Stomach smooth muscle (tissue), 2 donors: ENCODE measurements at regions not wholly inside any gene's neighbourhood (a gene's known extent, or its start where the extent isn't known, plus 50 kb on each side); places are given as distances from the start of the nearest gene placed in this dataset.

Experiments used
- H3K27ac ChIP-seq: one replicate; pipeline ENCODE4 v1.7.0; 2013; ENCODE audit warnings: mild to moderate bottlenecking, low read length, inconsistent platforms
- H3K27me3 ChIP-seq, 2 donors: one replicate each; pipeline ENCODE4 v1.7.0; 2013; ENCODE audit warnings: low read length in 2 of 2; ENCODE audit not compliant: insufficient read depth in 2 of 2, control insufficient read depth in 1 of 2
- H3K36me3 ChIP-seq, 2 donors: one replicate each; pipeline ENCODE4 v1.7.0; 2013; ENCODE audit warnings: low read length in 2 of 2; ENCODE audit not compliant: control insufficient read depth in 2 of 2, insufficient read depth in 2 of 2
- H3K4me1 ChIP-seq: one replicate; pipeline ENCODE4 v1.7.0; 2013; ENCODE audit warnings: low read length; ENCODE audit not compliant: control insufficient read depth, insufficient read depth
- H3K4me3 ChIP-seq, 2 donors: one replicate each; pipeline ENCODE4 v1.7.0; 2013; ENCODE audit warnings: low read length in 2 of 2
- H3K9ac ChIP-seq, 2 donors: one replicate each; pipeline ENCODE4 v1.7.0; 2013; ENCODE audit warnings: low read length in 2 of 2, mild to moderate bottlenecking in 1 of 2
- H3K9me3 ChIP-seq, 2 donors: one replicate each; pipeline ENCODE4 v1.7.0; 2013; ENCODE audit warnings: low read length in 2 of 2; ENCODE audit not compliant: control insufficient read depth in 2 of 2
- donor health status: healthy.
- donor health status: Pancreatic carcinoma.

- no peaks in the 10 kb centered on the region for H3K4me1 ChIP-seq
Measured at GRCh38 chr18:997499-997898, 92.8 kb downstream of the ADCYAP1 start.

GRCh38 chr18:998936-999335, 94.3 kb downstream of the ADCYAP1 start:
- no peaks in the 10 kb centered on the region for H3K4me1 ChIP-seq
- H3K36me3 ChIP-seq, result no peaks in the 10 kb centered on the region
- no peak overlapping the region for H3K4me3 ChIP-seq
- no peaks in the 10 kb centered on the region for H3K27me3 ChIP-seq
- no peak overlapping the region for H3K9ac ChIP-seq
- H3K9me3 ChIP-seq, result peaks cover 3% of the 10 kb centered on the region in 2 donors
- H3K27ac ChIP-seq, result no peak overlapping the region

More at GRCh38 chr18:997499-997898, 92.8 kb downstream of the ADCYAP1 start:
- H3K9ac ChIP-seq, result no peak overlapping the region
- H3K36me3 ChIP-seq, result no peaks in the 10 kb centered on the region
- no peak overlapping the region for H3K27ac ChIP-seq
- peaks cover 0 to 5% of the 10 kb centered on the region in 2 donors for H3K9me3 ChIP-seq
- no peaks in the 10 kb centered on the region for H3K27me3 ChIP-seq
- H3K4me3 ChIP-seq, result no peak overlapping the region

- no peaks in the 10 kb centered on the region for H3K4me1 ChIP-seq
- no peak overlapping the region for H3K27ac ChIP-seq
- no peak overlapping the region for H3K4me3 ChIP-seq
- no peaks in the 10 kb centered on the region for H3K27me3 ChIP-seq
- no peaks in the 10 kb centered on the region for H3K36me3 ChIP-seq
- no peak overlapping the region for H3K9ac ChIP-seq
- H3K9me3 ChIP-seq, result peaks cover 3 to 6% of the 10 kb centered on the region in 2 donors
Measured at GRCh38 chr18:1002653-1003178, 98.0 kb downstream of the ADCYAP1 start.

- no peak overlapping the region for H3K9ac ChIP-seq
- H3K9me3 ChIP-seq, result peaks cover 3 to 6% of the 10 kb centered on the region in 2 donors
- H3K27ac ChIP-seq, result no peak overlapping the region
- no peaks in the 10 kb centered on the region for H3K4me1 ChIP-seq
- H3K4me3 ChIP-seq, result no peak overlapping the region
- H3K36me3 ChIP-seq, result no peaks in the 10 kb centered on the region
- no peaks in the 10 kb centered on the region for H3K27me3 ChIP-seq
Measured at GRCh38 chr18:1003499-1003898, 98.8 kb downstream of the ADCYAP1 start.

- Histone ChIP-seq H3K27me3 (no peaks in the 10 kb centered on the region), H3K9me3 (peaks cover 3 to 6% of the 10 kb centered on the region in 2 donors), H3K27ac (no peak overlapping the region), H3K4me3 (no peak overlapping the region), H3K36me3 (no peaks in the 10 kb centered on the region), H3K4me1 (no peaks in the 10 kb centered on the region), H3K9ac (no peak overlapping the region)
Measured at GRCh38 chr18:1006304-1006703, 101.6 kb downstream of the ADCYAP1 start.

- Histone ChIP-seq H3K36me3 (no peaks in the 10 kb centered on the region), H3K4me1 (no peaks in the 10 kb centered on the region), H3K9me3 (peaks cover 3 to 6% of the 10 kb centered on the region in 2 donors), H3K4me3 (no peak overlapping the region), H3K9ac (no peak overlapping the region), H3K27me3 (no peaks in the 10 kb centered on the region), H3K27ac (no peak overlapping the region)
Measured at GRCh38 chr18:1006965-1007364, 102.3 kb downstream of the ADCYAP1 start.

GRCh38 chr18:1011349-1011748, 106.7 kb downstream of the ADCYAP1 start:
- Histone ChIP-seq H3K27ac (no peak overlapping the region), H3K9ac (no peak overlapping the region), H3K27me3 (no peaks in the 10 kb centered on the region), H3K4me3 (no peak overlapping the region), H3K9me3 (peaks cover 0 to 2% of the 10 kb centered on the region in 2 donors), H3K36me3 (no peaks in the 10 kb centered on the region), H3K4me1 (peaks cover 7% of the 10 kb centered on the region)

- H3K4me3 ChIP-seq, result no peak overlapping the region
- H3K9me3 ChIP-seq, result no peaks in the 10 kb centered on the region
- H3K27me3 ChIP-seq, result no peaks in the 10 kb centered on the region
- H3K36me3 ChIP-seq, result no peaks in the 10 kb centered on the region
- H3K4me1 ChIP-seq, result peaks cover 7% of the 10 kb centered on the region
- no peak overlapping the region for H3K27ac ChIP-seq
- no peak overlapping the region for H3K9ac ChIP-seq
Measured at GRCh38 chr18:1012775-1013174, 108.1 kb downstream of the ADCYAP1 start.

- Histone ChIP-seq H3K4me1 (peaks cover 7% of the 10 kb centered on the region), H3K9ac (no peak overlapping the region), H3K4me3 (no peak overlapping the region), H3K9me3 (no peaks in the 10 kb centered on the region), H3K27ac (no peak overlapping the region), H3K27me3 (no peaks in the 10 kb centered on the region), H3K36me3 (no peaks in the 10 kb centered on the region)
Measured at GRCh38 chr18:1013951-1014350, 109.3 kb downstream of the ADCYAP1 start.

GRCh38 chr18:1014509-1014908, 109.8 kb downstream of the ADCYAP1 start:
- Histone ChIP-seq H3K4me1 (peaks cover 7% of the 10 kb centered on the region), H3K9me3 (no peaks in the 10 kb centered on the region), H3K9ac (no peak overlapping the region), H3K27ac (no peak overlapping the region), H3K4me3 (no peak overlapping the region), H3K27me3 (no peaks in the 10 kb centered on the region), H3K36me3 (no peaks in the 10 kb centered on the region)

- Histone ChIP-seq H3K36me3 (no peaks in the 10 kb centered on the region), H3K27me3 (no peaks in the 10 kb centered on the region), H3K27ac (no peak overlapping the region), H3K9me3 (no peaks in the 10 kb centered on the region), H3K4me3 (no peak overlapping the region), H3K4me1 (peaks cover 7% of the 10 kb centered on the region), H3K9ac (no peak overlapping the region)
Measured at GRCh38 chr18:1014951-1015624, 110.4 kb downstream of the ADCYAP1 start.
